ENCODE measurements at regions not wholly inside any gene's neighbourhood (a gene's known extent, or its start where the extent isn't known, plus 50 kb on each side); places are given as distances from the start of the nearest gene placed in this dataset.

GRCh38 chr20:40545478-40545877, 143.6 kb downstream of the MAFB start:
- Histone ChIP-seq H2AK5ac (ENCODE audit: low read depth, low read length) (no peak overlapping the region), H3K23ac (ENCODE audit: low read depth, low read length, poor library complexity) (no peak overlapping the region), H4K8ac (ENCODE audit: low read depth, low read length) (no peak overlapping the region), H4K91ac (ENCODE audit: low read depth, low read length, poor library complexity) (no peak overlapping the region), H3K79me1 (ENCODE audit: low read depth, low read length) (no peaks in the 10 kb centered on the region), H2BK12ac (ENCODE audit: low read length) (no peak overlapping the region), H3K9ac (ENCODE audit: low read depth, low read length, poor library complexity) (no peak overlapping the region), H3K36me3 (replicated peaks in 1 of 2; ENCODE audit: control insufficient read depth in 2 of 2, insufficient read depth in 2 of 2, low read length in 2 of 2) (no peaks in the 10 kb centered on the region), H3K4me3 (ENCODE audit: low read length in 2 of 2) (no peak overlapping the region), H3K4me2 (ENCODE audit: insufficient read depth, low read length, poor library complexity, severe bottlenecking) (no peak overlapping the region), H3K4me1 (ENCODE audit: control insufficient read depth in 2 of 2, insufficient read depth in 1 of 2, low read depth in 1 of 2, low read length in 2 of 2) (peaks cover 0 to 2% of the 10 kb centered on the region in 2 donors), H3K27ac (replicated peaks; ENCODE audit: low read length) (no peak overlapping the region), H3K27me3 (ENCODE audit: control insufficient read depth in 3 of 3, insufficient read depth in 3 of 3, low read depth in 1 of 3, low read length in 3 of 3) (no peaks in the 10 kb centered on the region), H3K4ac (ENCODE audit: low read length) (no peak overlapping the region), H2BK5ac (ENCODE audit: low read length) (no peak overlapping the region), H2BK15ac (ENCODE audit: low read length) (no peak overlapping the region), H3K14ac (ENCODE audit: low read length) (no peak overlapping the region), H2AFZ (ENCODE audit: low read length) (no peak overlapping the region), H2BK120ac (ENCODE audit: low read depth, low read length) (no peak overlapping the region), H3K18ac (ENCODE audit: low read length) (no peak overlapping the region), H3K9me3 (replicated peaks in 1 of 2; ENCODE audit: control insufficient read depth in 2 of 2, insufficient read depth in 1 of 2, low read depth in 1 of 2, low read length in 2 of 2) (no peaks in the 10 kb centered on the region)
- no peak for DNase-seq (ENCODE audit: low spot score)
- no CpG with 5 or more reads among the region's 2 CpGs for WGBS, 2 donors (ENCODE audit: extremely low coverage in 2 of 2, insufficient read length in 2 of 2, insufficient replicate concordance in 1 of 2)

DNA sequence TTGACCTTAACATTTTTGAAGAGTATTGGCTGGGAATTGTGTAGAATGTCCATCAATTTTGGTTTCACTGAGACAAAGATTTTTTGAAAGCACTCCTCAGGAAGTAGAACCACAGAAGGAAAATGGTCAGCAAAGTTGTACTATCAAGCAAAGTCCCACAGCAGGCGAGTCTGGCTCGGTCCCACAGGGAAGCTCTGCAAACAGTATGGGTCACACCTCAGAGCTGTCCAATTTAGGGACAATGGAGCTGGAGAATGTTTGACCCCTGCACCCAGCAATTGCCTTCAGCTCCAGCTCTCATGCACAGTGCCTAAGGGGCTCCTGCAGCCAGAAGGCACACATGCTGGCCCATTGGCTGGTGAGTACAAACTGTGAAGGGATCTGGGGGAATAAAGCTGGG, 147.0 kb downstream of the MAFB start:
- Histone ChIP-seq H3K4me3 (ENCODE audit: low read length in 2 of 2) (no peak overlapping the region), H2BK15ac (ENCODE audit: low read length) (no peak overlapping the region), H3K4me2 (ENCODE audit: insufficient read depth, low read length, poor library complexity, severe bottlenecking) (no peak overlapping the region), H3K4ac (ENCODE audit: low read length) (no peak overlapping the region), H2BK5ac (ENCODE audit: low read length) (no peak overlapping the region), H3K18ac (ENCODE audit: low read length) (peak overlapping the region; percentile 60), H3K9me3 (replicated peaks in 1 of 2; ENCODE audit: control insufficient read depth in 2 of 2, insufficient read depth in 1 of 2, low read depth in 1 of 2, low read length in 2 of 2) (no peaks in the 10 kb centered on the region), H3K14ac (ENCODE audit: low read length) (no peak overlapping the region), H3K9ac (ENCODE audit: low read depth, low read length, poor library complexity) (peak overlapping the region; percentile 5), H2AFZ (ENCODE audit: low read length) (no peak overlapping the region), H2BK120ac (ENCODE audit: low read depth, low read length) (no peak overlapping the region), H3K79me1 (ENCODE audit: low read depth, low read length) (no peaks in the 10 kb centered on the region), H3K27ac (replicated peaks; ENCODE audit: low read length) (no peak overlapping the region), H3K23ac (ENCODE audit: low read depth, low read length, poor library complexity) (no peak overlapping the region), H3K27me3 (ENCODE audit: control insufficient read depth in 3 of 3, insufficient read depth in 3 of 3, low read depth in 1 of 3, low read length in 3 of 3) (no peaks in the 10 kb centered on the region), H2AK5ac (ENCODE audit: low read depth, low read length) (no peak overlapping the region), H2BK12ac (ENCODE audit: low read length) (no peak overlapping the region), H3K4me1 (ENCODE audit: control insufficient read depth in 2 of 2, insufficient read depth in 1 of 2, low read depth in 1 of 2, low read length in 2 of 2) (peaks cover 0 to 2% of the 10 kb centered on the region in 2 donors), H4K8ac (ENCODE audit: low read depth, low read length) (no peak overlapping the region), H3K36me3 (replicated peaks in 1 of 2; ENCODE audit: control insufficient read depth in 2 of 2, insufficient read depth in 2 of 2, low read length in 2 of 2) (no peaks in the 10 kb centered on the region), H4K91ac (ENCODE audit: low read depth, low read length, poor library complexity) (no peak overlapping the region)
- no peak for DNase-seq (ENCODE audit: low spot score)
- no CpG with 5 or more reads among the region's 2 CpGs for WGBS, 2 donors (ENCODE audit: extremely low coverage in 2 of 2, insufficient read length in 2 of 2, insufficient replicate concordance in 1 of 2)

DNA sequence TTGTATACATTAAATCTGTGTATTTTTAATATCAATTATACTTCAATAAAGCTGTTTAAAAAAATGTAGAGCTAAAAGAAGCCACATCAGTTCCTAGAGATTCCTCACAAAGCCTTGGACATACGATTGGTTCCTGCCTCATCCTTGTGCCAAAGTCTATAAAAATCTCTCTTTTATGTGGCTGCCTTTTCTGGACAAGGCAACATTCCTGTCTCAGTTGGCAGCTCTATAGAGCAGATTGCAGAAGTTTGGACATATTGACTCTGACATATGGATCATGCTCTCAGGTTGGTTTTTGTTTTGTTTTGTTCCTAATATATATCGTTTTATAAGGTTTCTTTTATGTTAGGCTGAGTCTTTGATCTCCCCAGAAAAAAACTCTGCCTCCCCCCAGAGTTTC, 148.9 kb downstream of the MAFB start:
- Histone ChIP-seq H4K8ac (ENCODE audit: low read depth, low read length) (no peak overlapping the region), H3K14ac (ENCODE audit: low read length) (no peak overlapping the region), H2BK120ac (ENCODE audit: low read depth, low read length) (no peak overlapping the region), H3K18ac (ENCODE audit: low read length) (no peak overlapping the region), H4K91ac (ENCODE audit: low read depth, low read length, poor library complexity) (no peak overlapping the region), H3K4me1 (ENCODE audit: control insufficient read depth in 2 of 2, insufficient read depth in 1 of 2, low read depth in 1 of 2, low read length in 2 of 2) (peaks cover 0 to 2% of the 10 kb centered on the region in 2 donors), H2AK5ac (ENCODE audit: low read depth, low read length) (no peak overlapping the region), H3K23ac (ENCODE audit: low read depth, low read length, poor library complexity) (no peak overlapping the region), H3K4me3 (ENCODE audit: low read length in 2 of 2) (no peak overlapping the region), H3K79me1 (ENCODE audit: low read depth, low read length) (no peaks in the 10 kb centered on the region), H3K36me3 (replicated peaks in 1 of 2; ENCODE audit: control insufficient read depth in 2 of 2, insufficient read depth in 2 of 2, low read length in 2 of 2) (no peaks in the 10 kb centered on the region), H3K27me3 (ENCODE audit: control insufficient read depth in 3 of 3, insufficient read depth in 3 of 3, low read depth in 1 of 3, low read length in 3 of 3) (no peaks in the 10 kb centered on the region), H3K9ac (ENCODE audit: low read depth, low read length, poor library complexity) (no peak overlapping the region), H2BK5ac (ENCODE audit: low read length) (no peak overlapping the region), H2BK15ac (ENCODE audit: low read length) (no peak overlapping the region), H3K4me2 (ENCODE audit: insufficient read depth, low read length, poor library complexity, severe bottlenecking) (no peak overlapping the region), H3K27ac (replicated peaks; ENCODE audit: low read length) (no peak overlapping the region), H2BK12ac (ENCODE audit: low read length) (no peak overlapping the region), H3K4ac (ENCODE audit: low read length) (no peak overlapping the region), H2AFZ (ENCODE audit: low read length) (no peak overlapping the region), H3K9me3 (replicated peaks in 1 of 2; ENCODE audit: control insufficient read depth in 2 of 2, insufficient read depth in 1 of 2, low read depth in 1 of 2, low read length in 2 of 2) (no peaks in the 10 kb centered on the region)
- no peak for DNase-seq (ENCODE audit: low spot score)
- no CpG with 5 or more reads among the region's 2 CpGs for WGBS, 2 donors (ENCODE audit: extremely low coverage in 2 of 2, insufficient read length in 2 of 2, insufficient replicate concordance in 1 of 2)

DNA sequence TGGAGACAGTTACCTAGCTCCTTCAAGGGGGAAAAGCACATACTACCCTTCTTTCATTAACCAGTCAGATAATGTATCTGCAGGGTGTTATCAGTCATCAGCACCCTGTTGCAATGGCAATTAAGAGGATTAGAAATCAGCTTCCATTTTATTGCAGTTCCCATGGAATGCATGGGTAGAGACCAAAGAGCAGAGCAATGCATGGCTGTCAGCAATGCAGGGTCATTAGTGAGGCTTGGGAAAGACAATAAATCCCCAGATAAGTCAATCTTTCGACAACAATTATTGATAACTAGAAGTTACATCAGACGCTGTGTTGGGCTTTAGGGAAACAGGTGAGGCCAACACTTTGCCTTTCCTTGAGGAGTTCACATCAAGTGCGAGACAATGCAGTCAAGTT, 150.9 kb downstream of the MAFB start:
- H3K4me3 ChIP-seq (ENCODE audit: low read length in 2 of 2), result no peak overlapping the region
- no peak overlapping the region for H3K4me2 ChIP-seq (ENCODE audit: insufficient read depth, low read length, poor library complexity, severe bottlenecking)
- no peaks in the 10 kb centered on the region for H3K79me1 ChIP-seq (ENCODE audit: low read depth, low read length)
- H3K18ac ChIP-seq (ENCODE audit: low read length), result no peak overlapping the region
- H3K4me1 ChIP-seq (ENCODE audit: control insufficient read depth in 2 of 2, insufficient read depth in 1 of 2, low read depth in 1 of 2, low read length in 2 of 2), result peaks cover 0 to 2% of the 10 kb centered on the region in 2 donors
- H2BK120ac ChIP-seq (ENCODE audit: low read depth, low read length), result no peak overlapping the region
- H2BK15ac ChIP-seq (ENCODE audit: low read length), result no peak overlapping the region
- H2AFZ ChIP-seq (ENCODE audit: low read length), result no peak overlapping the region
- H3K9me3 ChIP-seq (replicated peaks in 1 of 2; ENCODE audit: control insufficient read depth in 2 of 2, insufficient read depth in 1 of 2, low read depth in 1 of 2, low read length in 2 of 2), result no peaks in the 10 kb centered on the region
- no peak overlapping the region for H3K23ac ChIP-seq (ENCODE audit: low read depth, low read length, poor library complexity)
- H3K14ac ChIP-seq (ENCODE audit: low read length), result no peak overlapping the region
- no CpG with 5 or more reads among the region's 3 CpGs for WGBS, 2 donors (ENCODE audit: extremely low coverage in 2 of 2, insufficient read length in 2 of 2, insufficient replicate concordance in 1 of 2)
- H3K27me3 ChIP-seq (ENCODE audit: control insufficient read depth in 3 of 3, insufficient read depth in 3 of 3, low read depth in 1 of 3, low read length in 3 of 3), result no peaks in the 10 kb centered on the region
- H3K27ac ChIP-seq (replicated peaks; ENCODE audit: low read length), result no peak overlapping the region
- no peak for DNase-seq (ENCODE audit: low spot score)
- no peak overlapping the region for H4K8ac ChIP-seq (ENCODE audit: low read depth, low read length)
- no peak overlapping the region for H3K4ac ChIP-seq (ENCODE audit: low read length)
- no peak overlapping the region for H2AK5ac ChIP-seq (ENCODE audit: low read depth, low read length)
- no peaks in the 10 kb centered on the region for H3K36me3 ChIP-seq (replicated peaks in 1 of 2; ENCODE audit: control insufficient read depth in 2 of 2, insufficient read depth in 2 of 2, low read length in 2 of 2)
- no peak overlapping the region for H2BK5ac ChIP-seq (ENCODE audit: low read length)
- no peak overlapping the region for H4K91ac ChIP-seq (ENCODE audit: low read depth, low read length, poor library complexity)
- H3K9ac ChIP-seq (ENCODE audit: low read depth, low read length, poor library complexity), result no peak overlapping the region
- no peak overlapping the region for H2BK12ac ChIP-seq (ENCODE audit: low read length)

Measured in neuronal stem cell (in vitro differentiated cells).